PFSK-1 (cell line): ENCODE measurements at regions not wholly inside any gene's neighbourhood (a gene's known extent, or its start where the extent isn't known, plus 50 kb on each side); places are given as distances from the start of the nearest gene placed in this dataset.

Experiments
- POLR2AphosphoS5 ChIP-seq: IDR thresholded peaks from 2 replicates; pipeline ENCODE4 v1.6.1; 2012; ENCODE audit warnings: low read depth, mild to moderate bottlenecking, control low read depth, low read length, moderate library complexity
- REST ChIP-seq, 2 experiments: IDR thresholded peaks; 2 replicates each; pipeline versions ENCODE4 v1.6.1 to v1.8.0; 2011 to 2012; ENCODE audit warnings: low read depth in 2 of 2, low read length in 2 of 2, control low read depth in 1 of 2, inconsistent platforms in 1 of 2, mild to moderate bottlenecking in 1 of 2, moderate library complexity in 1 of 2; ENCODE audit not compliant: insufficient read depth in 1 of 2

GRCh38 chr19:31421082-31421481, 71.8 kb upstream of the TSHZ3 start:
- no peak for TF ChIP-seq REST (IDR thresholded peaks at IDR 0.05; ENCODE audit: insufficient read depth in 1 of 2, low read depth in 2 of 2, low read length in 2 of 2)
- no peak for TF ChIP-seq POLR2AphosphoS5
